ENCODE measurements at regions not wholly inside any gene's neighbourhood (a gene's known extent, or its start where the extent isn't known, plus 50 kb on each side); places are given as distances from the start of the nearest gene placed in this dataset.

DNA sequence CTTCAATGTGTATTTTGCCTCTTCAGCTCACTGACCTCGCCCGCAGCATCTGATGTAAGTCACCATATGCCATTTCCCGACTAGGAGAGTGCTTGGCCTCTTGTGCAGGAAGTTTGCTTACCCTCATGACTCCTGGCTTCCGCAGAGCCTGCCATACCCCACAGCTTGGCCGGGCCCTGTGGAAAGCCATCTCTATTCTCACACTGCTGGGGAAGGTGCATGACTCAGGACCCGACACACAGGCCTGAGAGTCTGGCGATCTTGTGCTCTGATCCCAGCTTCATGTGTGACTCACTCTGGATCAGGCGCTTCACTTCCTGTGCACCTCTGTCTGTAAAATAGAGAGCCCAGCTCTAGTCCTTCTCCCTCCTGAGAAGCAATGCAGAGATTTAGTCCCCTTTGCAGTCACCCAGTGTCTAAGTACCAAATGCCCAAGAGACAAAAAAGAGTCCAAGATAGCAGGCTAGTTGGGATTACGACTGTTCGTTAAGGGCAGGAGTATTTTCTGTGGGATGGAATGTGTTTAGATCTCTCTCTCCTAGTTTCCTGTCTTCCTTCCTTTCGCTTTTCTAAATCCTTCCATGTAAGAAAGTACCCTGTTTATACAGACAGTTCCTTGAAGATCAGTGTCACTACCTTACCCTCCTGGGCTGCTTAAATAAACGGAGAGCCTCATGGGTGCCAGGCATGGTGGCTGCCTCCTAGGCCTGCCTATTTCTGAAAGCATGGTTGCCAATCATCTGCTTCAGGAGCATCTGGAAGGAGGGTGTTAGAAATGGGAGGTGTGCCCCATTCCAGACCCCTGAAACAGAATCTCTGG lies 62.8 kb upstream of the KIF26B start:
- TF ChIP-seq, protein P1, sequence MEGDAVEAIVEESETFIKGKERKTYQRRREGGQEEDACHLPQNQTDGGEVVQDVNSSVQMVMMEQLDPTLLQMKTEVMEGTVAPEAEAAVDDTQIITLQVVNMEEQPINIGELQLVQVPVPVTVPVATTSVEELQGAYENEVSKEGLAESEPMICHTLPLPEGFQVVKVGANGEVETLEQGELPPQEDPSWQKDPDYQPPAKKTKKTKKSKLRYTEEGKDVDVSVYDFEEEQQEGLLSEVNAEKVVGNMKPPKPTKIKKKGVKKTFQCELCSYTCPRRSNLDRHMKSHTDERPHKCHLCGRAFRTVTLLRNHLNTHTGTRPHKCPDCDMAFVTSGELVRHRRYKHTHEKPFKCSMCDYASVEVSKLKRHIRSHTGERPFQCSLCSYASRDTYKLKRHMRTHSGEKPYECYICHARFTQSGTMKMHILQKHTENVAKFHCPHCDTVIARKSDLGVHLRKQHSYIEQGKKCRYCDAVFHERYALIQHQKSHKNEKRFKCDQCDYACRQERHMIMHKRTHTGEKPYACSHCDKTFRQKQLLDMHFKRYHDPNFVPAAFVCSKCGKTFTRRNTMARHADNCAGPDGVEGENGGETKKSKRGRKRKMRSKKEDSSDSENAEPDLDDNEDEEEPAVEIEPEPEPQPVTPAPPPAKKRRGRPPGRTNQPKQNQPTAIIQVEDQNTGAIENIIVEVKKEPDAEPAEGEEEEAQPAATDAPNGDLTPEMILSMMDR (IDR thresholded peaks at IDR 0.05; ENCODE audit: insufficient read depth, missing control alignments) = no peak
- DNase-seq (ENCODE audit: insufficient read length, low spot score) = no peak
- FAIRE-seq = no peak

DNA sequence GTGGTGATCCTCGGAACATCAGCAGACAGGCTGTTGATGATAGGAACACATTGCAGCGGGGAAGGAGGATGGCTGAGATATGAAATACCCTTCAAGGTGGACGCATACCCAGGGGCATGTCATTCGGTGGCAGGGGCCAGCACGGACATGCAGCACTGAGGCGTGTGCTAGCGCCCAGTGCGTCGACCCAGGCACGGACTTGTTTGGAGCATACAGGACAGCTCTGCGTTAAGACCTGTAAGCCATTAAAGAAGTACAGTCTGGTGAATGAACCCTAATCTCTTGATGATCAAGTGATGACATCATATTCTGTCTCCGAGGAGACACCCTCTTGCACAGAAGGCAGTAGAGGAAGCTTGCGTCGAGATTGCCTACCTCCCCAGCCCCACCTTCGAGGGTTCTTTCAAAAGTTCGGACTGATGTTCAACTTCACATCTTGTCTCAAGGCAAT lies 63.6 kb upstream of the KIF26B start:
- TF ChIP-seq, protein P1 (IDR thresholded peaks at IDR 0.05; ENCODE audit: insufficient read depth, missing control alignments) = no peak
- FAIRE-seq (no peak), DNase-seq (ENCODE audit: insufficient read length, low spot score) (no peak)

GRCh38 chr1:245090491-245091090 lies 64.2 kb upstream of the KIF26B start:
- no peak for FAIRE-seq
- no peak for DNase-seq (ENCODE audit: insufficient read length, low spot score)
- TF ChIP-seq, protein P1 (IDR thresholded peaks at IDR 0.05; ENCODE audit: insufficient read depth, missing control alignments) = no peak

- no peak for FAIRE-seq
- DNase-seq (ENCODE audit: insufficient read length, low spot score) = no peak
- TF ChIP-seq, protein P1 (IDR thresholded peaks at IDR 0.05; ENCODE audit: insufficient read depth, missing control alignments) = no peak
These were observed 67.1 kb upstream of the KIF26B start for GRCh38 chr1:245087723-245088122.

DNA sequence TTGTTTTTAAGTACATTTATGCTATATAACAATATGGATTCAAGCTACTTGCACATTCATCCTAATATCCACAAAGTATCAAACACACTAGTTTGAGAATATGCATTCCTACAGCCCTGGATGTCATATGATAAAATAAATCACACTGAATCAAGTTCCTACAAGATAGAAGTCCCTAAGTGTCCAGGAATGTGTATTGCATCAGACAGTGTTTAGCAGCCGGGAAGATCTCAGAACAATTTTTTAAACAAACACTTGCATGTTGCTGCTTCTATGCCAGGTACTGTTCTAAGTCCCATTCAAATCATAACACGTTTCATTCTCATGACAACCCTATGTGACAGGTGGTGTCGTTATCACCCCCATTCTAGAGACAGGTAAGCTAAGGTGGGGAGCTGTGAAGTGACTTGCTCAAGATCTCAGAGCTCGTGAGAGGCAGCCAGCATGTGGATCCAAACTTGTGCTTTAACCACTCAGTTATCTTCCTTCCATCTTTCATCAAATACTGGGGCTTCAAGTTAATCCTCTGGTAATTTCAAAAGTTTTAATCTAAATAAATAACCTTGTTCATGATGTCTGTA lies 68.3 kb upstream of the KIF26B start:
- no peak for FAIRE-seq
- DNase-seq (ENCODE audit: insufficient read length, low spot score) = no peak
- TF ChIP-seq, protein P1 (IDR thresholded peaks at IDR 0.05; ENCODE audit: insufficient read depth, missing control alignments) = no peak

- TF ChIP-seq, protein P1 (IDR thresholded peaks at IDR 0.05; ENCODE audit: insufficient read depth, missing control alignments) = no peak
- DNase-seq (ENCODE audit: insufficient read length, low spot score) (no peak), FAIRE-seq (no peak)
These were observed 69.2 kb upstream of the KIF26B start for GRCh38 chr1:245085508-245086095.
